ENCODE measurements at regions not wholly inside any gene's neighbourhood (a gene's known extent, or its start where the extent isn't known, plus 50 kb on each side); places are given as distances from the start of the nearest gene placed in this dataset.

DNA sequence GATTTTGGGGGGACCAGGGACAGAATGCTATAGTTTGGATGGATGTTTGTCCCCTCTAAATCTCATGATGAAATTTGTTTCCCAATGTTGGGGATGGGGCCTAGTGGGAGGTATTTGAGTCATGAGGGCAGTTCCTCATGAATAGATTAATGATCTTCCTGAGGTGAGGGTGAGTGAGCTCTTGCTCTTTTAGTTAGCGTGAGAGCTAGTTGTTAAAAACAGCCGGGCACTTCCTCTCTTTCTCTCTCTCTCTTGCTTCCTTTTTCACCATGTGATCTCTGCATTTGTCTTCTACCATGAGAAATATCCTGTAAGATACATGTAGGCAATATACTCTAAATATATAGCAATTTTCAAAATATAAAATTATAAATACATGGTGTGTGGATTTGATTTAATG, 290.8 kb upstream of the PCDH9 start:
- TF ChIP-seq EZH2 (IDR thresholded peaks at IDR 0.05; ENCODE audit: borderline replicate concordance, low read depth, low read length, poor library complexity, severe bottlenecking) = no peak
- TF ChIP-seq, protein P1, sequence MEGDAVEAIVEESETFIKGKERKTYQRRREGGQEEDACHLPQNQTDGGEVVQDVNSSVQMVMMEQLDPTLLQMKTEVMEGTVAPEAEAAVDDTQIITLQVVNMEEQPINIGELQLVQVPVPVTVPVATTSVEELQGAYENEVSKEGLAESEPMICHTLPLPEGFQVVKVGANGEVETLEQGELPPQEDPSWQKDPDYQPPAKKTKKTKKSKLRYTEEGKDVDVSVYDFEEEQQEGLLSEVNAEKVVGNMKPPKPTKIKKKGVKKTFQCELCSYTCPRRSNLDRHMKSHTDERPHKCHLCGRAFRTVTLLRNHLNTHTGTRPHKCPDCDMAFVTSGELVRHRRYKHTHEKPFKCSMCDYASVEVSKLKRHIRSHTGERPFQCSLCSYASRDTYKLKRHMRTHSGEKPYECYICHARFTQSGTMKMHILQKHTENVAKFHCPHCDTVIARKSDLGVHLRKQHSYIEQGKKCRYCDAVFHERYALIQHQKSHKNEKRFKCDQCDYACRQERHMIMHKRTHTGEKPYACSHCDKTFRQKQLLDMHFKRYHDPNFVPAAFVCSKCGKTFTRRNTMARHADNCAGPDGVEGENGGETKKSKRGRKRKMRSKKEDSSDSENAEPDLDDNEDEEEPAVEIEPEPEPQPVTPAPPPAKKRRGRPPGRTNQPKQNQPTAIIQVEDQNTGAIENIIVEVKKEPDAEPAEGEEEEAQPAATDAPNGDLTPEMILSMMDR (conservative IDR thresholded peaks at IDR 0.05; ENCODE audit: low read depth, low read length) = no peak

Measured in A673 (cell line).